ENCODE measurements at regions not wholly inside any gene's neighbourhood (a gene's known extent, or its start where the extent isn't known, plus 50 kb on each side); places are given as distances from the start of the nearest gene placed in this dataset.
"Not testable (repeated sequence)": the region's sequence is repeated elsewhere in the genome, so short reads cannot be mapped to it uniquely, and the experiment has no call there.

- DNase-seq (ENCODE audit: extremely low read depth, low read depth) = not testable (repeated sequence)
Observed at GRCh38 chr2:90291934-90292333, 1600.5 kb downstream of the RPIA start.

DNA sequence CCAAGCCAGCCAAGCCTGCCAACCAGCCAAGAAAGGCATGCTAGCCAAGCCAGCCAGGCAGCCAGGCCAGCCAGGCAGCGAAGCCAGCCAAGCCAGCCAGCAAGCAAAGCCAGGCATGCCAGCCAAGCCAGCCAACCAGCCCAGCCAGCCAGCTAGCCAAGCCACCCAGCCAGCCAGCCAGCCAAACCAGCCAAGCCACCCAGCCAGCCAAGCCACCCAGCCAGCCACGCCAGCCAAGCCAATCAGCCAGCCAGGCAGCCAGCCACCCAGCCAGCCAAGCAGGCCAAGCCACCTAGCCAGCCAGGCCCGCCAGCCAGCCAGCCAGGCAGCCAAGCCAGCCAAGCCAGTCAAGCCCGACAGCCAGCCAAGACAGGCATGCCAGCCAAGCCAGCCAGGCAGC is 1601.0 kb downstream of the RPIA start:
- not testable (repeated sequence) for DNase-seq (ENCODE audit: extremely low read depth, low read depth)

DNA sequence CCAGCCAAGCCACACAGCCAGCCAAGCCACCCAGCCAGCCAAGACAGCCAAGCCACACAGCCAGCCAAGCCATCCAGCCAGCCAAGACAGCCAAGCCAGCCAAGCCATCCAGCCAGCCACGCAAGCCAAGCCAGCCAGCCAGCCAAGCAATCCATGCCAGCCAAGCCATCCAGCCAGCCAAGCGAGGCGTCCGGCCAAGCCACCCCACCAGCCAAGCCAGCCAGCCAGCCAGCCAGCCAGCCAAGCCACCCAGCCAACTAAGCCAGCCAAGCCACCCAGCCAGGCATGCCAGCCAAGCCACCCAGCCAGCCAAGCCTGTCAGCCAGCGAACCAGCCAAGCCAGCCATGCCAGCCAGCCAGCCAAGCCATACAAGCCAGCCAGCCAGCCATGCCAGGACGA is 1601.8 kb downstream of the RPIA start:
- not testable (repeated sequence) for DNase-seq (ENCODE audit: extremely low read depth, low read depth)

DNA sequence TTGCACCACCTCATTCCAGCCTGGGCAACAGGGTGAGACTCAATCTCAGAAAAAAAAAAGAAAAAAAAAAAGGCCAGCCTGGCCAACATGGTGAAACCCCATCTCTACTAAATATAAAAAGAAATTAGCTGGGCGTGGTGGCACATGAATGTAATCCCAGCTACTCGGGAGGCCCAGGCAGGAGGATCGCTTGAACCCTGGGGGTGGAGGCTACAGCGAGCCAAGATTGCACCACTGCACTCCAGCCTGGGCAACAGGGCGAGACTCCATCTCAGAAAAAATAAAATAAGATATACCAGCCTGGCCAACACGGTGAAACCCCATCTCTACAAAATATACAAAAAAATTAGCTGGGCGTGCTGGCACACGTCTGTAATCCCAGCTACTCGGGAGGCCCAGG is 1602.3 kb downstream of the RPIA start:
- DNase-seq (ENCODE audit: extremely low read depth, low read depth) = not testable (repeated sequence)

- not testable (repeated sequence) for DNase-seq (ENCODE audit: extremely low read depth, low read depth)
Observed at GRCh38 chr2:90295036-90295750, 1603.7 kb downstream of the RPIA start.

DNA sequence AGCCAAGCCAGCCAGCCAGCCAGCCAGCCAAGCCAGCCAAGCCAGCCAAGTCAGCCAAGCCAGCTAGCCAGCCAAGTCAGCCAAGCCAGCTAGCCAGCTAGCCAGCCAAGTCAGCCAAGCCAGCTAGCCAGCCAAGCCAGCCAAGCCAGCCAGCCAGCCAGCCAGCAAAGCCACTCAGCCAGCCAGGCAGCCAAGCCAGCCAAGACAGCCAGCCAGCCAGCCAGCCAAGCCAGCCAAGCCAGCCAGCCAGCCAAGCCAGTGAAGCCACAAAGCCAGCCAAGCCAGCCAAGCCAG is 1605.0 kb downstream of the RPIA start:
- DNase-seq (ENCODE audit: extremely low read depth, low read depth) = not testable (repeated sequence)

GRCh38 chr2:90297701-90298100 is 1606.2 kb downstream of the RPIA start:
- not testable (repeated sequence) for DNase-seq (ENCODE audit: extremely low read depth, low read depth)

DNA sequence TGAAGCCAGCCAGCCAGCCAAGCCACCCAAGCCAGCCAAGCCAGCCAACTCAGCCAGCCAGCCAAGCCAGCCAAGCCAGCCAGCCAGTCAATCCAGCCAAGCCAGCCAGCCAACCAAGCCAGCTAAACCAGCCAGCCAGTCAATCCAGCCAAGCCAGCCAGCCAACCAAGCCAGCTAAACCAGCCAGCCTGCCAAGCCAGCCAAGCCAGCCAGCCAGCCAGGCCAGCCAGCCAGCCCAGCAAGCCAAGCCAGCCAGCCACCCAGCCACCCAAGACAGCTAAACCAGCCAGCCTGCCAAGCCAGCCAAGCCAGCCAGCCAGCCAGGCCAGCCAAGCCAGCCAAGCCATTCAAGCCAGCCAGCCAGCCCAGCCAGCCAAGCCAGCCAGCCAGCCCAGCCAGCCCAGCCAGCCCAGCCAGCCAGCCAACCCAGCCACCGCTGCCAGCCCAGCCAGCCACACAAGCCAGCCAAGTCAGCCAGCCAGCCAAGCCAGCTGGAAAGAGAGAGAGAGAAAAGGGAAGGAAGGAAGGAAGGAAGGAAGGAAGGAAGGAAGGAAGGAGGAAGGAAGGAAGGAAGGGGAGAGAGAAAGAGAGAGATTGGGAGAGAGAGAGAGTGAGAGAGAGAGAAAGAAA is 1606.8 kb downstream of the RPIA start:
- DNase-seq (ENCODE audit: extremely low read depth, low read depth) = not testable (repeated sequence)

GRCh38 chr2:90298983-90299382 is 1607.5 kb downstream of the RPIA start:
- not testable (repeated sequence) for DNase-seq (ENCODE audit: extremely low read depth, low read depth)

GRCh38 chr2:90322982-90323381 is 1631.5 kb downstream of the RPIA start:
- DNase-seq (ENCODE audit: extremely low read depth, low read depth) = not testable (repeated sequence)

DNA sequence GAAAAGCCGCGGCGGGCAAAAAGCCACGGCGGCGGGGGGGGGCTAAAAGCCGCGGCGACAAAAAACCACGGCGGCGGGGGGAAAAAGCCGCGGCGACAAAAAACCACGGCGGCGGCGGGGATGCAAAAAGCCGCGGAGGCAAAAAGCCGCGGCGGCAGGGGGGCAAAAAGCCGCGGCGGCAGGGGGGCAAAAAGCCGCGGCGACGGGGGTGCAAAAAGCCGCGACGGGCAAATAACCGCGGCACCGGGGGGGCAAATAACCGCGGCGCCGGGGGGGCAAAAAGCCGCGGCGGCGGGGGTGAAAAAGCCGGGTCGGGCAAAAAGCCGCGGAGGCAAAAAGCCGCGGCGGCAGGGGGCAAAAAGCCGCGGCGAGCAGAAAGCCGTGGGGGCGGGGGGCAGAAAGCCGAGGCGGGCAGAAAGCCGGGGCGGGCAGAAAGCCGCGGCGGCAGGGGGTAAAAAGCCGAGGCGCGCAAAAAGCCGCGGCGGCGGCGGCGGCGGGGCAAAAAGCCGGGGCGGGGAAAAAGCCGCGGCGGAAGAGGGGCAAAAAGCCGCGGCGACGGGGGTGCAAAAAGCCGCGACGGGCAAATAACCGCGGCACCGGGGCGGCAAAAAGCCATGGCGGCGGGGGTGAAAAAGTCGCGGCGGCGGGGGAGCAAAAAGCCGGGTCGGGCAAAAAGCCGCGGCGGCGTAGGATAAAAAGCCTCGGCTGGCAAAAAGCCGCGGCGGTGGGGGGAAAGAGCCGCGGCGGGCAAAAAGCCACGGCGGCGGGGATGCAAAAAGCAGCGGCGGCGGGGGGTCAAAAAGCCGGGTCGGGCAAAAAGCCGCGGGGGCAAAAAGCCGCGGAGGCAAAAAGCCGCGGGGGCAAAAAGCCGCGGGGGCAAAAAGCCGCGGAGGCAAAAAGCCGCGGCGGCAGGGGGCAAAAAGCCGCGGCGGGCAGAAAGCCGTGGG is 1632.4 kb downstream of the RPIA start:
- not testable (repeated sequence) for DNase-seq (ENCODE audit: extremely low read depth, low read depth)

DNA sequence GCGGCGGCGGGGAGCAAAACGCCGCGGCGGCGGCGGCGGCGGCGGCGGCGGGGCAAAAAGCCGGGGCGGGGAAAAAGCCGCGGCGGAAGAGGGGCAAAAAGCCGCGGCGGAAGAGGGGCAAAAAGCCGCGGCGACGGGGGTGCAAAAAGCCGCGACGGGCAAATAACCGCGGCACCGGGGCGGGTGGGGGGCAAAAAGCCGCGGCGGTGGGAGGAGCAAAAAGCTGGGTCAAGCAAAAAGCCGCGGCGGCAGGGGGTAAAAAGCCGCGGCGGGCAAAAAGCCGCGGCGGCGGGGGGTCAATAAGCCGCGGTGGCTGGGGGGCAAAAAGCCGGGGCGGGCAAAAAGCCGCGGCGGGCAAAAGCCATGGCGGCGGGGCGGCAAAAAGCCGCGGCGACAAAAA is 1633.2 kb downstream of the RPIA start:
- not testable (repeated sequence) for DNase-seq (ENCODE audit: extremely low read depth, low read depth)

- not testable (repeated sequence) for DNase-seq (ENCODE audit: extremely low read depth, low read depth)
Observed at GRCh38 chr2:90325796-90326353, 1634.4 kb downstream of the RPIA start.

- DNase-seq (ENCODE audit: extremely low read depth, low read depth) = not testable (repeated sequence)
Observed at GRCh38 chr2:90355546-90355945, 1664.1 kb downstream of the RPIA start.

GRCh38 chr2:90359344-90359743 is 1667.9 kb downstream of the RPIA start:
- not testable (repeated sequence) for DNase-seq (ENCODE audit: extremely low read depth, low read depth)

DNA sequence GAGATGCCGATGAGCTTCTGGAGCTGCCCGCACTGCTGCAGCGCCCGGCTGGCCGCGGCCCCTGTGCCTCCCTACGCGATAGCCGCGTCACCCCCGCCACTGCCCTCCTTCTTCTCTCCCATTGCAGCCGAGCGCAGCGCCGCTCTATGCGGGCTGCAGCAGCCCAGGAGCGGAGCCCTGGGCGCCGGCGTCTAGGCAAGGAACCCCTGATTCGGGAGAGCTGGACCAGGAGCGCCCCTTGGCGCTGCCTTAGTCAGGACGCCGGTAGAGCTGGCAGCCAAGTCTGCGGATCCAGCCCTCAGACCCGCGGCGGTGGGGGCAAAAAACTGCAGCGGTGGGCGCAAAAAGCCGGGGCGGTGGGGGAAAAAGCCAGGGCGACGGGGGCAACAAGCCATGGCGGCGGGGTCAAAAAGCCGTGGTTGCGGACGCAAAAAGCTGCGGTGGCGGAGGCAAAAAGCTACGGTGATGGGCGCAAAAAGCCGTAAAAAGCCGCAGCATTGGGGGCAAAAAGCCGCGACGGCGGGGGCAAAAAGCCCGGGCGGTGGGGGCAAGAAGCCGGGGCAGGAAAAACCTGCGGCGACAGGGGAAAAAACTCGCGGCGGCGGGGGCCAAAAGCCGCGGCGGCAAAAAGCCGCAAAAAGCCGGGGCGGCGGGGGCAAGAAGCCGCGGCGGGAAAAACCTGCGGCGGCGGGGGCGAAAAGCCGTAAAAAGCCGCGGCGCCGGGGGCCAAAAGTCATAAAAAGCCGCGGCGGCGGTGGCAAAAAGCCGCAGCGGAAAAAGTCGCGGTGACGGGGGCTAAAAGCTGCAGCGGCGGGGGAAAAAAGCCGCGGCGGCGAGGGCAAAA is 1668.6 kb downstream of the RPIA start:
- DNase-seq (ENCODE audit: extremely low read depth, low read depth) = not testable (repeated sequence)

DNA sequence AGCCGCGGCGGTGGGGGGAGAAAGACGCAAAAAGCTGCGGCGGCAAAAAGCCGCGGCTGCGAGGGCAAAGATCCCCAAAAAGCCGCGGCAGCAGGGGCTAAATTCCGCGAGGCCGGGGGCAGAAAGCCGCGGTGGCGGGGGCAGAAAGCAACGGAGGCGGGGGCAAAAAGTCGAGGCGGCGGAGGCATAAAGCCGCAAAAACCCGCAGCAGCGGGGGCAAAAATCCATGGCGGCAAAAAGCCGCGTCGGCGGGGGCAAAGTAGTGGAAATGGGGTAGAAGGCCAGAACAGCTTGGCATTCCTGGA is 1669.2 kb downstream of the RPIA start:
- DNase-seq (ENCODE audit: extremely low read depth, low read depth) = not testable (repeated sequence)
